ENCODE measurements at regions not wholly inside any gene's neighbourhood (a gene's known extent, or its start where the extent isn't known, plus 50 kb on each side); places are given as distances from the start of the nearest gene placed in this dataset.
"Not testable (repeated sequence)": the region's sequence is repeated elsewhere in the genome, so short reads cannot be mapped to it uniquely, and the experiment has no call there.

DNA sequence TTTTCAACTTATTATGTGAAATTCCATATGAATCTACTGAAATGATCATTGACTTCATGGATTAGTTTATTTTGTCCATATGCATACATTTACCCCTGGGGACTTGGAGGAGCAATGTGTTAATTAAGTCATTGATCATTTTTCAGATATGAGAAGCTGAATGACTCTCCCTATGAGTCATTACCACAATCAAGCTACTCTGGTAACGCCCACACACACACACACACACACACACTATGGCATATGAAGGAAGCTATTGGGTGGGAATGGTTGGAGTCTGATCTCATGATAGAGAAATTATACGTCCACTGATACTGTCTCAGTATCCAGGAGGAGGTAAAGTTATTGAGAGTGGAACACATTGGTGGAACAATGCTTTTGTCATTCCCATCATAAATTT, 528.9 kb downstream of the AGTPBP1 start:
- DNase-seq: peak in 8 of 56 donors; percentile 0 to 52 (median 6)

DNA sequence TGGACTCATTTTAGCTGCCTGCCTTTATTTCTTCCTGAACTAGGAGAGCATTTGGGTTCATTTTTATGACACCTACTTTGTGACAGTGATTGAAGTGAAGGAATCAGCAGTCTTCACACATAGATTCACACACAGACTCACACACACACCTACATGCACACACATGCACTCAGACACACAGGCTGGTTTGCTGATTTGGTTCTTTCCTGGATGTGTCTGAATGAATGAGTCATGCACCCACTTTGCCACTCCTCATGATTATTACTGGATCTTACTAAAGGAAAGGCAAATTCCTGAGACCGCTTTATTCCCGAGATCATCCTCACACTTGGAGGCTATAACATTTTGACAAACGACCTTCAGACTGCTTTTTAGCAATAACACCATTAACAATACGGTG, 529.5 kb downstream of the AGTPBP1 start:
- peak in 2 of 56 donors; percentile 3 to 6 for DNase-seq

DNA sequence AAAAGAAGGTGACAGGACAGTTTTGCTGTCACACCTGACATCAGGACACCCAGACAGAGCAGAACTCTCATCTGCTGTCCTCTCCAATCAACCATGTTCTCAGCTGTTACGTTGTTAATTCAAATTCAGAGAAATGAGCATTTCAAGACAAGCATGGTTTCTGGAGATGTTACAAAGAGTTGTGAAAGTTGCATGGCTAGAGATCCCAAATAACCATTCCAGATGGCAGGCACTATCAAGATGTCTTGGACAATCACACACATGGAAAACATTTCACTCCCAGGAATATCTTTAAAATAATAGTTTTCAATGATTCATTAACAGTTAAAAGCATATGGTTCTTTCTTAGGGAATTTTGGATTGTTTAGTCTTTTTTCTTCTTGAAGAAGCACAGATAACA, 533.1 kb downstream of the AGTPBP1 start:
- no peak for DNase-seq

DNA sequence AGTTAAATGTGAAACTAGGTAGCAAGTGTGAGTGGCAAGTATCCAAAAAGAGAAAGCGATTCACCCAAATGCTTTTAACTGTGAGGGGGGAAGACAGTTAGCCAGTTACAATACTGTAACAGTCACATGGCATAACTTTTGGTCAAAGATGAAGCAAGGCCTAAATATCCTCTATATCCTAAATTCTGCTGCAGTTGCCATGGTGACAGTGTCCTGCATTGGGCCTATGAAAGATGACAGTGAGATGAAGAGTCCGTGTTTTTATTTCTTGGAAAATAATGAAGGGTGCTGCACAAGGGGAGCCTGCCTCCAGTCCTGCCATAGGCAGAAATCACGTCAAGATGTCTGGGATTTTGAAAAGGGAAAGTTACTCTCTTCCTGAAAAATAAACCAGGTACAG, 534.6 kb downstream of the NTRK2 start:
- DNase-seq: no peak

DNA sequence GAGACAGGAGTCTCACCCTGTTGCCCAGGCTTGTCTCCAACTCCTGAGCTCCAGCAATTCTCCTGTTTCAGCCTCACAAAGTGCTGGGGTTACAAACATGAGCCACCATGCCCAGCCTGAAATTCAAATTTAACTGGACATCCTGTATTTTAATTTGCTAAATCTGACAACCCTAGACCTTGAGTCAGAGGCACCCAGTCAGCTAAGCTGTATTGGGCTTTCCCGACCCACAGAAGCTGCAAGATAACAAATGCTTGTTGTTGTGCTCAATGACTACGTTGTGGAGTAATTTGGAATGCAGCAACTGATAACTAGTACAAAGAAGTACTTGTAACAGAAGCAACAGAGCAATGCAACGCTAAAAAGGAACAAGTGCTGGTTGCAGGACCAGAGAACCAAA, 533.1 kb downstream of the NTRK2 start:
- peak in 20 of 56 donors; percentile 1 to 38 (median 14) for DNase-seq

DNA sequence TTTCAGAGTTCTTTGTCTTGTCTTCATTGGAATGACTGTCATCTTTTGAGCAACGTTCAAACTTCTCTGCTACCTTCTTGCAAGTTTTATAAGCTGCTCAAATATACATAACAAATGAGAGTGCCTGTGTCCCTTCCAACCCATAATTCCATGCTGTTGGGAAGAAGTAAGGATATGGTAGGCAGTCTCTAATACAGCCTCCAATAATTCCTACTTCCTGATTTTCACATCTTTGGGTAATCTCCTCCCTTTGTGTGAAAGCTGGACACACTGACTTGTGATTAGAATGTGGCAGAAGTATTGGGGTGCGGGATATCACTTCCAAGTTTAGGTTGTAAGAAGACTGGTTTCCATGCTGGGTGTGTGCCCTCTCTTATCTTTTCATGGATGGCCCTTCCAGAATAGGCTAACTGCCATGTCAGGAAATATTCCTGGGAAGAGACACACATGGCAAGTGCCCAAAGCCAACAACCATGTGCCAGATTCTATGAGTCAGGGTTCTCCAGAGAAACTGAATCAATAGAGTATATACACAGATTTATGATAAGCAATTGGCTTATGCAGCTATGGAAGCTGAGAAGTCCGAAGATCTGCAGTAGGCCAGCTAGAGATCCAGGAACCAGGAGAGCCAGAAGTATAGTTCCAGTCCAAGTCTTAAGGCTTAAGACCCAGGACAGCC, 531.3 kb downstream of the NTRK2 start:
- no peak for DNase-seq

DNA sequence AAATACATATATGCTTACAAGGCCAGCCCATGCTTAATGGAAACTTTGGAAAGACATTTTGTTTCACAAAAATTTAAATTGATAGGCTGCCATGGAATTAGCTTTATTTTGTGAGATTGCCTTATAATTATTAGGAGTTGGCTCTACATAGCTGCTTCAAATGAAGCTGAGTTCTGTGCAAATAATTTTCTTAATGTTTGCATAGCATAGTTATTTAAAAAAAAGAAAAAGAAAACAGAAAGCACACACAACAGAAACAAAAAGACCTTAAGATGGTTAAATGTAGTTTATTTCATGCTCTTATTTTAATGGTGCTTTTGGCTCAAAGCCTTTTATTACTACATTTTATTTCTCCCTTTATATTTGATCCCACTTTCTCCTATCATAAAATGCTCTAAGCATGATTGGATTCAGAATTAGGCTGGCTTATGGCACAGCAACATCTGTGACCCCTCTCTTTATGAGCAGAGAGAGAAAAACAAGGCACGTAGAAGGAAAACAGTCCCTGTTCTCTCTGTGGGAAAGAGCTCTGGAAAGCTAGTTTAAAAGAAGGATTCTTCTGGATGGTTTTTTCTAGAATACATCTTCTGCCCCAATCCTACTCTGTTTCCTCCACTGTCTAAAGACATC, 530.5 kb downstream of the NTRK2 start:
- no peak for DNase-seq

DNA sequence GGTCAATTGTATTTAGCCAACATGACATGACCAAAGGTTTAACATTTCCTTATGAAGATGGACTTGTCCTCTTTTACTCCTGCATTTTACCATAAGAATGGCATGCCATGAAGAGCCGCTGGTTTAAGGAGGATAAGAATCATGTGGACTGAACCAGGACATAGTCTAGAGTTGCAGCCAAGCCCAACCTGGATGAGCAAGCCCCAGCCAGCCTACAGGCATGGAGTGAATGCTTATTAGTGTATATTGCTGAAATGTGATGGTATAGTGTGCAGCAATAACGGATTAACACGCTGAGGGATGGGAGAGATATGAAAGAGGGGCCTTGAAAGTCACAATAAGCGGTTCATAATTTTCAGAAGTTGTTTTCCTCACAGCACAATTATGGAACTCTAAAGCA, 523.2 kb downstream of the NTRK2 start:
- DNase-seq: no peak

DNA sequence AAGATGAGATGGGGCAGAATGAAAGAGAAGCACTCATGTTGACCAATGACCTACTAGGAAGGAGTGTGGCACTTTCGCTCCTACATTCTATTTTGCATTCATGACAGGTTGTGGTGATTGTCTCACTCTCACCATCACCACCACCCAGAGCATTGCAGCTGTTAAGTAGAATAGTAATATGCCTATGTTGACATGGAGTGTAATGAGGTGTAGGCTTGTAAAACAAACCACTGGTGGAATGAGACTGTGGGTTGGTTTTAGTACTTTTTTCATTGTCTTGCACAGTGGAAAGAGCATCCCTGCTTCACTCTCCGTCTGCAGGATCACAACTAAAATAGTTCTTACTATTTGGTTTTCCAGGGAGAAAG, 516.7 kb downstream of the NTRK2 start:
- DNase-seq: no peak

DNA sequence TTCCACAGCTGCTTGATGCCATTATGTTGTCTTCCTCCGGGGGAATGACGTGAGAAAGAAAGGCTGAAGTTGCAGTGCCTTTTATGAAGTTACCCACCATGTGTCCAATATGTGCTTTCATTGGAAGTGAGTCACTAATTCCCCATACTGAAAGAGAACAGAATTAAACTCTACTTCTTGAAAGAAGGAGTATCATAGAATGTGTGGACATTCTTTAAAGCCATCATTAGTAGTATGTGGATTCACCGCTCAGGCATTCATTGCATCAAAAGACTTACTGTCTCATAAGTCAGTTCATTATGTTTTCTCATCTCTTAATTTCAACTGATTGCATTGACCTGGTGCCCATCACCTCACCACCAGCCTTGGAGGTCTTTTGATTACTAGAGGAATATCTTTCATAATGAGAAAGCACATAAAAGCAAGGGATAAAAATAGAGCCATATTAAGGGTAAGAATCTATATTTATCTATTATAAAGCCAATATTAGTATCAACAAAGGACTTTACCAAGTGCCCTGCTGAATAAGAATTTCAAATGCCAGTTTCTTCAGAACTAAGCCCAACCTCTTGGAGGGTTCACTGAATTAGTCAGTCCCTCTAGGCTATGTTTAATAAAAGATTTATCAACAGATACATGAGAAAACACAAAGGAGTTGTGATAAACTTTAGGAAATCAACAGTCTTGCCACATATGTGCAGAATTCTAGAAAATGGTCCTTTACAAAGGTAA, 516.1 kb downstream of the NTRK2 start:
- no peak for DNase-seq

DNA sequence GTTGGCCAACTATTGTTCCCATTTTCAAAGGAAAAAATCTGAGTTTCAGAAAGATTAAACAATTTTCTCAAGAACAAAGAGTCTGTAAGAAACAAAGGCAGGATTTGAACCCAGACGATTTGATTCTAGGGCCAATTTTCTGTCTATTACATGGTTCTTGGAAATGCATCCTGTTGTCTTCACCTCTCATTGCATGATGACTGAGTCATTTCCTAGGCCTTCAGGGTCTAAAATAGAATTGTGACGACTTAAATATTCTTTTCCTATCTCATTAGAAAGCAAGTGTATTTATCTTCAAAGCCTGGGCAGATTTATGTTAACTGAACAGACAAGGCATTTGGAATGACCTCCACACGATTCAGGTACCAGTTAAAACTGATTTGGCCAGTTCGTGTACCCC, 512.9 kb downstream of the NTRK2 start:
- no peak for DNase-seq

DNA sequence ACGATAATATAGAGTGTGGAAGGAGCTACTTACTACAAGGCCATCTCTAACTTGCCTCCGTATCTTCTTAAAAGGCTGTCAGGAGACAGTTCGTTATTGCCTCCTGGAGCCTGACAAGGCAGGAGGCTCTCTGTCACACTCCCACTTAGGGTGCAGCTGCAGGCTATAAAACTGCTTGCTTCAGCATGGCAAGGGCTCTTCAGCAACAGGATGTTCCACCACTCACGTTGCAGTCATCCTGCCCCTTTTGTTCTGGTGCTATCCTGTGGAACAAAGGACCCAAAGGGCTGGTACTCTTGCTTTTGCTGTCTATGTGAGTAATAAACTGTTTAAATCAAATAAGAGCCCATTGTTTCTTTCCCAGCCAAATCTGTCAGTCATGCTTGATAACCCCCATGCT, 508.9 kb downstream of the NTRK2 start:
- DNase-seq: peak in 3 of 56 donors; percentile 4 to 17 (median 9)

DNA sequence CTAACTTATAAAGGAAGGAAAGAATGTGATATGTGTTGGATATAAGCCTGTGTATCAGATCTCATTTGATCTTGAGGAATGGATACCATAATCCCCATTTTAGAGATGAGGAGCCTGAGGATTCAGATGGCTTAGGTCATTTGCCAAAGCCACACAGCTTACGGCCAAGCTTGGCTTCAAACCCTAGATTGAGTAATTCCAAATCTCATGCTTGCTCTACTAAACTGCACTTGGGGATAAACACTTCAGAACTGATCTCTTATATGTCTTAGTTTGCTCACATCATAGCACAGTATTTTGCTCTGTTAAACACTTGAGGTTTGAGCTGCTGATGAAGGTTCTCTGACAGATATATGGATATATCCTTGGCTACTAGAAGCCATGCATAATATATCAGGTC, 504.4 kb downstream of the NTRK2 start:
- DNase-seq: no peak

DNA sequence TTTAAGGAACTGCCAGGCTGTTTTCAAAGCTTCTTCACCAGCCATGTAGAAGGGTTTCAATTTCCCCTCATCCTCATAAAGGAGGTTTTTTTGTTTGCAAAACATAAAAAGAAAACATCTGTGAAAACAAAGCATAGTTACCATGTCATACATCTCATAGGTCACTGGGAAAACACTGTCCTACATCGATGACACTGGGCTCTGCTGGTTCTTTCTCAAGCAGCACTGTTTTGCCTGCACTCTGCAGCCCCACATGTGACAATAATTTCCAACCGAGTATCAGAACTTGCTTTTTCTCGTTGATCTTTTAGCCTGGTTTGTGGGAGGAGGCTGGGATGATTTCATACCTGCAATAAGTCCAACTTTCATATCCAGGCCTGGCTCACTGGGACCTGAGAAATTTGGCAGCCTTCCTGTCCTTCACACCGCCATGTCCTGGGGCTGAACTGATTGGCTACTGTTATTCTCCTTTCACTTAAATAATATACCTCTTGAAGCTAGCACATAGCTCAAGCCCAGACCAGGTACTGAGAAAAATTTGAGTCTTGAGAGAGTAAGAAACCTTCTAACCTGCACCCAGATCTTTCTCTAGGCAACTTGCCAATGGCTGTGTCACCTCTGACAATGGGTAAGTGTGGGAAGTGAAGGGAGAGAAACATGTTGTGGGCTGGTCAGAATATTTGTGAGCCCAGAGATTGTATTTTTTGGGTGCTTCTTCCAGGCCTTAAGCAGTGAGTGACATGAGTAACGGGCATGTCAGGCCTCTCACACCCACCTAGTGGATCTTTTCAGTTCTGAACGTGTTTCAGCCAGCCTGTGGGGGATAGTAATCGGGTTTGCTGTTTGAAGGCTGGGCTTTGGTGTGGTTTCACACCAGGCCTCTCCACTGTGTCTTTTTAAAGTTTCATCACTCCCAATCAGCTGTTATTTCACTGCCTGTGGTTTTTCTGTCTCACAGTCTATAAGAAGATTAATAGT, 502.8 kb downstream of the NTRK2 start:
- no peak for DNase-seq

DNA sequence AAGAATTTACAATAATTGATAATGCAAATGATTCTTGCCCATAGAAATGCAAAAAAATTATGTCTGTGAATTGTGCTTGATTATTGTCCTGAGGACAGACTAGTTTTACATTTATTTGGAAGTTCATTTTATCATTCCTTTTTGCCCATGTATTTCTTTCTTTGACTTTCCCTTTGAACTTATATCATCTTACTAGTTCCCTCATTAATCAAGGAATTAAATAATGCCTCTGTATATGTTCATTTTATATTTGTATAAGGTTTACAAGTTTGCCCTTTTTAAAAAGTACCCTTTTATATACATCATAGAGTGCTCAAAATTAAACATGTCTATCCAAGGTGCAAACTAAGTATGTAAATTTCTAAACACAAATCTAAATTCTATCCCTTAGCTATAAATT, 501.6 kb downstream of the NTRK2 start:
- no peak for DNase-seq

DNA sequence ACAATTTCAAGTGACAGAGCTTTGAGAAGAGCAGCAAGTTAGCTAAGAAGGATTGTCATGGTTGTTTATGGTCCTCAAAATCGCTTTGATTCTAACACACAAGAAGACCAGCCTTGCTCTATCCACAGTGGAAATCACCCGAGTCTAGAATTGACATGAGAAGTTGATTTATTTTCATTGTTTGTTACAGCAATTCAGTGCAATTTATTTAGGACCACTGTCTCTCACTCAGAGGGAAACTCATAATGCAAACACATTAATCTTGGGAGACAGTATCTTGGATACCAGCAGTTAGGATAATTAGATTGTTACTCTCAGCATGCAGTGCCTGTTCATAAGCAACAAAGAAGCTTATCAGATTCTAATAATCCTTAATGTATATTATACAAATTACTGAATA, 498.9 kb downstream of the NTRK2 start:
- DNase-seq: no peak

DNA sequence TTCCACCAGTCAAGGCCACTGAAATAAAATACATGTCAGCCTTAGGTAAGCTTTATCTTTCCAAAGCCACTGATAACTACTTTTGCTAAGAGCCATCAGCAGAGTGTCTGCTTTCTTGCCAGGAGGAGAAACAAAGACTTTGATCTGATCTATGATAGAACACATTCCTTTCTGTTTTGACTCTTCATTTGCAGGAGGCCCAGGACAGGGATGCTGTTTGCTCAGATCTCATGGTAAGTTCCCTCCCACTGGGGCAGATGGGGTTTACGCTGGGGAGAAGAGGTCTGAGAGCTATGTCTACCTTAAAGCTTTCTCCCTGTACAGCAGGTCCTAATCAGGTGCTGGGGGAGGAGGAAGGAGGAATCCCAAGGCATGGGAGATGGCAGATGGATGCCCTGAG, 497.6 kb downstream of the NTRK2 start:
- DNase-seq: no peak

DNA sequence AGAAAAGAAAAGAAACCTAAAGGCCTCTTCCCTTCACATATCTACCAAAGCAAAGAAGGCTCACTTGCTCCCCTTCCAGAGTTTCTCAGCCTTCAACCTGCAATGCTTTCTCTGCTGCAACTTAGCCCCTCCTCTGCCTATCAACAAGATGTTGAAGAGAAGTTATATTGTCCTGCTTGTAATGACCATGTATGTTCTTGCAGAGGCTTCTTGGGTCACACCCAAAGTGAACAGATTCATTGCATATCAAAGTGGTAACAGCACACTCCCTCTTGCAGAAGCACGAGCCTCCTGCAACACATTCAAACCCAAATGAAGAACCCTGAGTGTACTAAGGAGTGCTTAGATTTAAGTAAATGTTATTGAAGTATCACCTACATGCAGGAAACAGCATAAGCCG, 494.3 kb downstream of the NTRK2 start:
- DNase-seq: no peak

DNA sequence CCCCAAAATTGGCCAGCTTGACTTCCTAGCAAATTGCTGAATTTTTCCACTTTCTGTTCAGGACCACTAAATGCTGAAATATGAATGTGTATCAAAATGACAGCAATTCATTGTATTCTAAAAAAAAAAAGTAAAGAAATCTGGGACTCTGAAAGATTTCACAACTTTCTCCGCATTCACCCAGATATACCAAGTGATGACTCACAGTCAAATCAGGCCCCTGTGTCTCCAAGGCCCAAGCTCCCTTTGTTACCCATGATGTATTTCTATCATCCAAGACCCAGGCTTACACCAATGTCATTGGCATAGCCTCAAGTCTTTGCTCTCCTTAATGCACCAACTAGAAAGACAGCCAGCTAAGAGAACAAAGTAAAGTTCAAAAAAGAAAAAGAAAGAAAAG, 493.9 kb downstream of the NTRK2 start:
- no peak for DNase-seq

DNA sequence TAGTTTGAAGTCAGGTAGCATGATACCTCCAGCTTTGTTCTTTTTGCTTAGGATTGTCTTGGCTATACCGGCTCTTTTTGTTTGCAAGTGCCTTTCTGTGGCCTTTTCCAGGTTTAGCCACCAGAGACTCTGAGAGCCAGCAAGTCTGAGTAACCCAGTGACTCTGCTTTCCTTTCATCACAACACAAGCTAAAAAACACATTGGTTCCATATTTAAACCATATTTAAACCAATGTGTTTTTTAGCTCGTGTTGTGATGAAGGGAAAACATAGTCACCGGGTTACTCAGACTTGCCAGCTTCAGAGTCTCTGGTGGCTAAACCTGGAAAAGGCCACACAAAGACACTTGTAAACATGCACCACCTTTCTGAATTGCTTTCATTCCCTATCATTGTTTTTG, 493.3 kb downstream of the NTRK2 start:
- DNase-seq: no peak

DNA sequence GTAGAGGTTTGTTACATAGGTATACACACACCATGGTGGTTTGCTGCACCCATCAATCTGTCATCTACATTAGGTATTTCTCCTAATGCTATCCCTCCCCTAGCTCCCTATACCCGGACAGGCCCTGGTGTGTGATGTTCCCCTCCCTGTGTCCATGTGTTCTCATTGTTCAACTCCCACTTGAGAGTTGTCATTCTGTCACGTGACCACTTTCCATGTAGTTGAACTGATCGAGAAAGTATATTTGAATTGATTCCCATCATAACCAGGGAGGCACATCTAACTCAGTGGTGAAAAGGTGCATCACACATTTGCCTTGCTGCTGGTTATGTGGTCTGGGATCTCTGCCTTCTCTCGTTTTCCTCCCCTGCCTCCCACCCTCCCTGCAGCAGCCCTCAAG, 491.4 kb downstream of the NTRK2 start:
- DNase-seq: not testable (repeated sequence)

DNA sequence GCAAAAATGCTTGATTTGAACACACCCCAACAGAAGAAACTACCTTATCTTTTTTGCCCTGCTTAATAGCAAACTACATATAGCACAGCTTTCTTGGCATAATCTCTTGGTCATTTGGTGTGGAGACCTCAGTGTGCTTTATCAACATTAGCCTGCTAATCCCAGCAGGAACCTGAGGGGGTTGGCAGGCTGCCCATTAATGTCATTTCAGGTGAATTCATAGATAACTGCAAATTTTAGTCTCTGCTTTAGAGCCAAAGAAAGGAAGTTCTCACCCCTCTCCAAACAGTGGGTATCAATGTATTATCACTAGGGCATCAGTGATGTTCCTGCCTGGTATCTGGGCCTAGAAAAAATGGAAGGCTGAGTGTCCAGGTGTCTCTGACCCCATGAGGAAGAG, 489.0 kb downstream of the NTRK2 start:
- no peak for DNase-seq
